WI38 (cell line): ENCODE measurements at regions not wholly inside any gene's neighbourhood (a gene's known extent, or its start where the extent isn't known, plus 50 kb on each side); places are given as distances from the start of the nearest gene placed in this dataset.

Source experiments
- H3K4me3 ChIP-seq: 2 replicates; pipeline ENCODE4 v1.5.1; 2011; ENCODE audit warnings: low read depth, mild to moderate bottlenecking, control low read depth, low read length
- CTCF ChIP-seq: IDR thresholded peaks from 2 replicates; pipeline ENCODE4 v1.5.1; 2012; ENCODE audit warnings: low read depth, mild to moderate bottlenecking, control low read depth, low read length

GRCh38 chr4:131370846-131371245 lies 1778.2 kb upstream of the PCDH10 start:
- no peak for TF ChIP-seq CTCF

GRCh38 chr4:131381055-131381454 lies 1768.0 kb upstream of the PCDH10 start:
- H3K4me3 ChIP-seq = no peak overlapping the region
- TF ChIP-seq CTCF = no peak

More at GRCh38 chr4:131370846-131371245, 1778.2 kb upstream of the PCDH10 start:
- no peak overlapping the region for H3K4me3 ChIP-seq

GRCh38 chr4:131382839-131383238 lies 1766.3 kb upstream of the PCDH10 start:
- TF ChIP-seq CTCF = no peak
- no peak overlapping the region for H3K4me3 ChIP-seq

GRCh38 chr4:131388277-131388676 lies 1760.8 kb upstream of the PCDH10 start:
- TF ChIP-seq CTCF = no peak
- no peak overlapping the region for H3K4me3 ChIP-seq

- no peak overlapping the region for H3K4me3 ChIP-seq
- no peak for TF ChIP-seq CTCF
Measured at GRCh38 chr4:131408102-131408501, 1741.0 kb upstream of the PCDH10 start.

GRCh38 chr4:131411393-131411792 lies 1737.7 kb upstream of the PCDH10 start:
- no peak overlapping the region for H3K4me3 ChIP-seq
- TF ChIP-seq CTCF = no peak

- no peak for TF ChIP-seq CTCF
- H3K4me3 ChIP-seq = no peak overlapping the region
Measured at GRCh38 chr4:131419147-131419546, 1729.9 kb upstream of the PCDH10 start.
